NB4 (cell line): ENCODE measurements at regions not wholly inside any gene's neighbourhood (a gene's known extent, or its start where the extent isn't known, plus 50 kb on each side); places are given as distances from the start of the nearest gene placed in this dataset.

Source experiments
- MAX ChIP-seq: IDR thresholded peaks from 2 replicates; pipeline ENCODE4 v1.6.1; 2011; ENCODE audit warnings: low read depth, low read length
- POLR2A ChIP-seq: IDR thresholded peaks from 2 replicates; pipeline ENCODE4 v1.6.1; 2011; ENCODE audit warnings: mild to moderate bottlenecking; ENCODE audit not compliant: insufficient read length; ENCODE audit errors: extremely low read depth
- TF ChIP-seq, protein P1 (sequence below): IDR thresholded peaks from one replicate; pipeline ENCODE4 v1.5.1; 2012; ENCODE audit warnings: low read depth, low read length

GRCh38 chr21:25092441-25093011 lies 514.8 kb downstream of the MRPL39 start:
- TF ChIP-seq MAX, result no peak
- TF ChIP-seq POLR2A, result no peak
- TF ChIP-seq, protein P1, sequence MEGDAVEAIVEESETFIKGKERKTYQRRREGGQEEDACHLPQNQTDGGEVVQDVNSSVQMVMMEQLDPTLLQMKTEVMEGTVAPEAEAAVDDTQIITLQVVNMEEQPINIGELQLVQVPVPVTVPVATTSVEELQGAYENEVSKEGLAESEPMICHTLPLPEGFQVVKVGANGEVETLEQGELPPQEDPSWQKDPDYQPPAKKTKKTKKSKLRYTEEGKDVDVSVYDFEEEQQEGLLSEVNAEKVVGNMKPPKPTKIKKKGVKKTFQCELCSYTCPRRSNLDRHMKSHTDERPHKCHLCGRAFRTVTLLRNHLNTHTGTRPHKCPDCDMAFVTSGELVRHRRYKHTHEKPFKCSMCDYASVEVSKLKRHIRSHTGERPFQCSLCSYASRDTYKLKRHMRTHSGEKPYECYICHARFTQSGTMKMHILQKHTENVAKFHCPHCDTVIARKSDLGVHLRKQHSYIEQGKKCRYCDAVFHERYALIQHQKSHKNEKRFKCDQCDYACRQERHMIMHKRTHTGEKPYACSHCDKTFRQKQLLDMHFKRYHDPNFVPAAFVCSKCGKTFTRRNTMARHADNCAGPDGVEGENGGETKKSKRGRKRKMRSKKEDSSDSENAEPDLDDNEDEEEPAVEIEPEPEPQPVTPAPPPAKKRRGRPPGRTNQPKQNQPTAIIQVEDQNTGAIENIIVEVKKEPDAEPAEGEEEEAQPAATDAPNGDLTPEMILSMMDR, result no peak
